H9 (cell line): ENCODE measurements at regions not wholly inside any gene's neighbourhood (a gene's known extent, or its start where the extent isn't known, plus 50 kb on each side); places are given as distances from the start of the nearest gene placed in this dataset.

Experiments
- DNase-seq: peaks from one replicate; pipeline ENCODE4 v3.0.0-alpha.2; 2017
- H2AFZ ChIP-seq: one replicate; pipeline ENCODE4 v1.6.1; 2013; ENCODE audit warnings: mild to moderate bottlenecking, low read length, control low read depth, moderate library complexity
- H2AK5ac ChIP-seq: 2 replicates; pipeline ENCODE4 v1.6.1; 2013; ENCODE audit warnings: low read length, control low read depth, mixed read lengths; ENCODE audit not compliant: insufficient read length
- H2BK120ac ChIP-seq: one replicate; pipeline ENCODE4 v1.6.1; 2013; ENCODE audit warnings: low read depth, mild to moderate bottlenecking, low read length, control low read depth, inconsistent platforms; ENCODE audit not compliant: poor library complexity, severe bottlenecking
- H2BK12ac ChIP-seq: 2 replicates; pipeline ENCODE4 v1.6.1; 2013; ENCODE audit warnings: low read length, control low read depth, mixed read lengths, low read depth; ENCODE audit not compliant: insufficient read length
- H2BK15ac ChIP-seq: 2 replicates; pipeline ENCODE4 v1.6.1; 2013; ENCODE audit warnings: low read depth, low read length, control low read depth
- H2BK20ac ChIP-seq: one replicate; pipeline ENCODE4 v1.6.1; 2013; ENCODE audit warnings: low read depth, mild to moderate bottlenecking, low read length, control low read depth, inconsistent platforms; ENCODE audit not compliant: poor library complexity, severe bottlenecking
- H2BK5ac ChIP-seq: 2 replicates; pipeline ENCODE4 v1.6.1; 2013; ENCODE audit warnings: low read length, control low read depth, mixed read lengths; ENCODE audit not compliant: insufficient read length
- H3K14ac ChIP-seq: 2 replicates; pipeline ENCODE4 v1.6.1; 2013; ENCODE audit warnings: low read length, control low read depth; ENCODE audit not compliant: insufficient read depth
- H3K18ac ChIP-seq: 2 replicates; pipeline ENCODE4 v1.6.1; 2013; ENCODE audit warnings: low read depth, mild to moderate bottlenecking, mixed read lengths, low read length, control low read depth; ENCODE audit not compliant: insufficient read length
- H3K23ac ChIP-seq: 2 replicates; pipeline ENCODE4 v1.6.1; 2013; ENCODE audit warnings: low read length, control low read depth, mixed read lengths, low read depth; ENCODE audit not compliant: insufficient read length
- H3K23me2 ChIP-seq: 2 replicates; pipeline ENCODE4 v1.6.1; 2013; ENCODE audit warnings: low read depth, mild to moderate bottlenecking, mixed read lengths, low read length, control low read depth; ENCODE audit not compliant: insufficient read length, poor library complexity, severe bottlenecking
- H3K27ac ChIP-seq: 2 replicates; pipeline ENCODE4 v1.5.1; 2013; ENCODE audit warnings: low read length, control low read depth, mixed read lengths, low read depth; ENCODE audit not compliant: insufficient read length
- H3K27me3 ChIP-seq: 2 replicates; pipeline ENCODE4 v1.6.1; 2013; ENCODE audit warnings: low read length, control low read depth, inconsistent platforms; ENCODE audit not compliant: insufficient read depth
- H3K4ac ChIP-seq: 2 replicates; pipeline ENCODE4 v1.6.1; 2013; ENCODE audit warnings: low read depth, mild to moderate bottlenecking, control low read depth, inconsistent platforms, low read length, moderate library complexity
- H3K4me1 ChIP-seq: 2 replicates; pipeline ENCODE4 v1.6.1; 2013; ENCODE audit warnings: low read length, control low read depth, inconsistent platforms; ENCODE audit not compliant: insufficient read depth
- H3K4me2 ChIP-seq: 2 replicates; pipeline ENCODE4 v1.6.1; 2013; ENCODE audit warnings: low read length, control low read depth, mixed read lengths; ENCODE audit not compliant: insufficient read length, insufficient read depth
- H3K56ac ChIP-seq: 2 replicates; pipeline ENCODE4 v1.6.1; 2013; ENCODE audit warnings: low read depth, mild to moderate bottlenecking, mixed read lengths, low read length, control low read depth; ENCODE audit not compliant: insufficient read length
- H3K79me1 ChIP-seq: 2 replicates; pipeline ENCODE4 v1.6.1; 2013; ENCODE audit warnings: low read depth, mild to moderate bottlenecking, moderate library complexity, low read length, control low read depth, inconsistent platforms; ENCODE audit not compliant: insufficient read depth, poor library complexity, severe bottlenecking
- H3K79me2 ChIP-seq: 2 replicates; pipeline ENCODE4 v1.6.1; 2013; ENCODE audit warnings: low read length, control low read depth, inconsistent platforms; ENCODE audit not compliant: insufficient read depth
- H3K9ac ChIP-seq: 2 replicates; pipeline ENCODE4 v1.6.1; 2013; ENCODE audit warnings: low read length, control low read depth, mixed read lengths; ENCODE audit not compliant: insufficient read length; ENCODE audit errors: extremely low read depth
- H3K9me3 ChIP-seq: one replicate; pipeline ENCODE4 v1.6.1; 2013; ENCODE audit warnings: low read depth, low read length, inconsistent platforms; ENCODE audit not compliant: control insufficient read depth
- H3T11ph ChIP-seq: one replicate; pipeline ENCODE4 v1.6.1; 2013; ENCODE audit warnings: mild to moderate bottlenecking, low read length, control low read depth, inconsistent platforms
- H4K20me1 ChIP-seq: one replicate; pipeline ENCODE4 v1.6.1; 2013; ENCODE audit not compliant: control insufficient read depth, insufficient read length, insufficient read depth
- H4K5ac ChIP-seq: 2 replicates; pipeline ENCODE4 v1.6.1; 2013; ENCODE audit warnings: low read depth, mild to moderate bottlenecking, mixed read lengths, low read length, control low read depth; ENCODE audit not compliant: insufficient read length
- H4K8ac ChIP-seq: replicated peaks from 2 replicates; pipeline ENCODE4 v1.6.1; 2013; ENCODE audit warnings: low read length, control low read depth, mixed read lengths, low read depth; ENCODE audit not compliant: insufficient read length
- H4K91ac ChIP-seq: 2 replicates; pipeline ENCODE4 v1.6.1; 2013; ENCODE audit warnings: low read depth, mild to moderate bottlenecking, moderate library complexity, mixed read lengths, low read length, control low read depth; ENCODE audit not compliant: insufficient read length
- H3K27ac Mint-ChIP-seq, 3 experiments: 2 replicates in 2 of 3; 3 replicates in 1 of 3; pipeline ENCODE4 v1.8.0; 2020 to 2021; ENCODE audit warnings: mixed read lengths in 3 of 3, mild to moderate bottlenecking in 1 of 3, moderate library complexity in 1 of 3
- H3K27me3 Mint-ChIP-seq: 2 replicates; pipeline ENCODE4 v1.8.0; 2021; ENCODE audit warnings: low read depth, mild to moderate bottlenecking, moderate library complexity, mixed read lengths
- H3K36me3 Mint-ChIP-seq, 3 experiments: 2 replicates in 2 of 3; 3 replicates in 1 of 3; pipeline ENCODE4 v1.8.0; 2020 to 2021; ENCODE audit warnings: low read depth in 3 of 3, mixed read lengths in 3 of 3; ENCODE audit not compliant: insufficient read depth in 1 of 3
- H3K4me1 Mint-ChIP-seq, 2 experiments: 2 replicates each; pipeline ENCODE4 v1.8.0; 2020; ENCODE audit warnings: mixed read lengths in 2 of 2
- H3K4me3 Mint-ChIP-seq, 2 experiments: 2 replicates in 1 of 2; 3 replicates in 1 of 2; pipeline ENCODE4 v1.8.0; 2020 to 2021; ENCODE audit warnings: mild to moderate bottlenecking in 2 of 2, mixed read lengths in 2 of 2, moderate library complexity in 1 of 2
- H3K9me3 Mint-ChIP-seq, 2 experiments: 2 replicates in 1 of 2; 3 replicates in 1 of 2; pipeline ENCODE4 v1.8.0; 2020; ENCODE audit warnings: mild to moderate bottlenecking in 2 of 2, mixed read lengths in 2 of 2, moderate library complexity in 1 of 2
- CTCF ChIP-seq: fragments of 200-600 bp; sonication (generic); conservative IDR thresholded peaks from 3 replicates; pipeline ENCODE4 v1.8.0; 2021; ENCODE audit warnings: antibody characterized with exemption, mild to moderate bottlenecking
- WGBS: extraction: QIAGEN DNeasy Blood & Tissue Kit; methylation state at CpG from one replicate; pipeline ENCODE4 v1.1.7; 2013; ENCODE audit warnings: missing lambda C conversion rate, low lambda C conversion rate, mixed read lengths; ENCODE audit not compliant: insufficient read length; ENCODE audit errors: extremely low coverage; 5-methylcytosine and 5-hydroxymethylcytosine counted together

GRCh38 chr10:128522551-128523308 is 396.5 kb upstream of the MKI67 start:
- no peaks in the 10 kb centered on the region for H3K79me2 ChIP-seq

More at GRCh38 chr10:128522551-128523308, 396.5 kb upstream of the MKI67 start:
- no CpG with 5 or more reads among the region's 9 CpGs for WGBS
- no peak for DNase-seq
- Histone ChIP-seq H3K79me1 (no peaks in the 10 kb centered on the region), H4K91ac (no peak overlapping the region), H3K9ac (no peak overlapping the region), H3K27ac (no peak overlapping the region), H3K4me2 (no peak overlapping the region), H2BK15ac (no peak overlapping the region), H4K5ac (no peak overlapping the region), H3K23me2 (no peaks in the 10 kb centered on the region), H3K27me3 (no peaks in the 10 kb centered on the region; the same call in 1 of the 2 replicates), H3T11ph (no peak overlapping the region), H3K14ac (no peak overlapping the region), H2BK5ac (no peak overlapping the region), H2AK5ac (no peak overlapping the region), H3K23ac (no peak overlapping the region), H2BK12ac (no peak overlapping the region), H3K4me1 (peaks cover 3% of the 10 kb centered on the region; the same call in 1 of the 2 replicates), H3K9me3 (no peaks in the 10 kb centered on the region), H2AFZ (no peak overlapping the region), H3K18ac (no peak overlapping the region), H3K56ac (no peak overlapping the region), H3K4ac (no peak overlapping the region), H4K20me1 (no peaks in the 10 kb centered on the region), H2BK20ac (no peak overlapping the region), H4K8ac (no peak overlapping the region), H2BK120ac (no peak overlapping the region)
- H3K9me3 Mint-ChIP-seq, result no peaks in the 10 kb centered on the region; a peak in 1 of 5 replicates
- H3K4me3 Mint-ChIP-seq, result no peak overlapping the region
- 0 out of 7 replicates have a peak overlapping the region, but pooled peaks of 1 of the 3 experiments have one; percentile 8 for H3K27ac Mint-ChIP-seq
- H3K4me1 Mint-ChIP-seq, result peaks cover 14 to 15% of the 10 kb centered on the region in 2 experiments
- H3K27me3 Mint-ChIP-seq, result no peaks in the 10 kb centered on the region; the same call in none of the 2 replicates
- H3K36me3 Mint-ChIP-seq, result no peaks in the 10 kb centered on the region; a peak in 2 of 7 replicates
- TF ChIP-seq CTCF, result no peak
